ENCODE measurements at regions not wholly inside any gene's neighbourhood (a gene's known extent, or its start where the extent isn't known, plus 50 kb on each side); places are given as distances from the start of the nearest gene placed in this dataset.

GRCh38 chr22:27489178-27489675, 312.3 kb downstream of the MN1 start:
- Histone ChIP-seq H3K79me1 (ENCODE audit: insufficient read depth, low read depth, low read length, poor library complexity, severe bottlenecking) (no peaks in the 10 kb centered on the region), H2BK5ac (ENCODE audit: insufficient read length, low read length) (no peak overlapping the region), H3K4me1 (ENCODE audit: insufficient read depth, low read length) (no peaks in the 10 kb centered on the region), H4K8ac (replicated peaks; ENCODE audit: insufficient read length, low read depth, low read length) (no peak overlapping the region), H3T11ph (ENCODE audit: low read length) (no peak overlapping the region), H3K23me2 (ENCODE audit: insufficient read length, low read depth, low read length, poor library complexity, severe bottlenecking) (no peaks in the 10 kb centered on the region), H3K23ac (ENCODE audit: insufficient read length, low read depth, low read length) (no peak overlapping the region), H3K9ac (ENCODE audit: extremely low read depth, insufficient read length, low read length) (no peak overlapping the region), H2BK12ac (ENCODE audit: insufficient read length, low read depth, low read length) (no peak overlapping the region), H3K4ac (ENCODE audit: low read depth, low read length) (no peak overlapping the region), H4K91ac (ENCODE audit: insufficient read length, low read depth, low read length) (no peak overlapping the region), H2AFZ (ENCODE audit: low read length) (no peak overlapping the region), H4K20me1 (ENCODE audit: control insufficient read depth, insufficient read depth, insufficient read length) (no peaks in the 10 kb centered on the region), H3K79me2 (ENCODE audit: insufficient read depth, low read length) (no peaks in the 10 kb centered on the region), H3K4me2 (ENCODE audit: insufficient read depth, insufficient read length, low read length) (no peak overlapping the region), H2BK15ac (ENCODE audit: low read depth, low read length) (no peak overlapping the region), H2BK20ac (ENCODE audit: low read depth, low read length, poor library complexity, severe bottlenecking) (no peak overlapping the region), H4K5ac (ENCODE audit: insufficient read length, low read depth, low read length) (no peak overlapping the region), H3K9me3 (ENCODE audit: control insufficient read depth, low read depth, low read length) (no peaks in the 10 kb centered on the region), H3K56ac (ENCODE audit: insufficient read length, low read depth, low read length) (no peak overlapping the region), H3K18ac (ENCODE audit: insufficient read length, low read depth, low read length) (no peak overlapping the region), H2BK120ac (ENCODE audit: low read depth, low read length, poor library complexity, severe bottlenecking) (no peak overlapping the region), H3K14ac (ENCODE audit: insufficient read depth, low read length) (no peak overlapping the region), H3K27ac (ENCODE audit: insufficient read length, low read depth, low read length) (no peak overlapping the region), H2AK5ac (ENCODE audit: insufficient read length, low read length) (no peak overlapping the region), H3K27me3 (ENCODE audit: insufficient read depth, low read length) (no peaks in the 10 kb centered on the region)
- H3K36me3 Mint-ChIP-seq (ENCODE audit: insufficient read depth in 1 of 3, low read depth in 3 of 3) = peaks cover 0 to 15% (median 5%) of the 10 kb centered on the region in 3 experiments; a peak in 5 of 7 replicates
- no peak for DNase-seq
- H3K9me3 Mint-ChIP-seq = peaks cover 12 to 24% of the 10 kb centered on the region in 2 experiments; a peak in 4 of 5 replicates
- TF ChIP-seq CTCF (conservative IDR thresholded peaks at IDR 0.05) = no peak
- no peak overlapping the region for H3K27ac Mint-ChIP-seq
- WGBS (ENCODE audit: extremely low coverage, insufficient read length, low lambda C conversion rate) = no CpG with 5 or more reads among the region's 4 CpGs
- peaks cover 2 to 6% of the 10 kb centered on the region in 2 experiments; a peak in 3 of 4 replicates for H3K4me1 Mint-ChIP-seq
- no peak overlapping the region for H3K4me3 Mint-ChIP-seq
- peaks cover 15% of the 10 kb centered on the region for H3K27me3 Mint-ChIP-seq (ENCODE audit: low read depth)
